Occipital lobe (tissue), 1 donor: ENCODE measurements at regions not wholly inside any gene's neighbourhood (a gene's known extent, or its start where the extent isn't known, plus 50 kb on each side); places are given as distances from the start of the nearest gene placed in this dataset.
"Not testable (repeated sequence)": the region's sequence is repeated elsewhere in the genome, so short reads cannot be mapped to it uniquely, and the experiment has no call there.

Source experiments
- DNase-seq: peaks from one replicate; lab custom pipeline; 2025; lab: John Stamatoyannopoulos, UW

GRCh38 chr5:18420711-18421110 lies 786.5 kb downstream of the TAF11L14 start:
- no peak for DNase-seq

DNA sequence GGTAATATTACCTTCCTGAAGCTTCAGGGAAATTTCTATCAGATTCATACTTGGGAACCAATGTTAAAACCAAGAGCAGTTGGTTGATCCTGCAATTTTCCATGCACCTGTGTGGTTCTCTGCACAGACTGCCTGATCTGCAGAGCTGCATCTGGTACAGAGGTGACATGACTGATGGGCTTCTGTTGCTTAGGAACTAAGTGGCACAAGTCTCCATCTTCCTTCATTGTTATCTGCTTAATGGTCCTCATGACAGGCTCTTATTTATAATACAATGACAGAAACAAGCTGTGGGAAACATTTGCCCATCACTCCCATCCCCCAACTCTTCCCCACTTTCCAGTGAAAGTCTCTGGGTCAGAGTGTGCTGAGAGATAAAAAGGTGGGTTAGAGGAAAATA lies 799.1 kb downstream of the TAF11L14 start:
- no peak for DNase-seq

- DNase-seq: no peak
Measured at GRCh38 chr5:18438126-18438525, 803.9 kb downstream of the TAF11L14 start.

DNA sequence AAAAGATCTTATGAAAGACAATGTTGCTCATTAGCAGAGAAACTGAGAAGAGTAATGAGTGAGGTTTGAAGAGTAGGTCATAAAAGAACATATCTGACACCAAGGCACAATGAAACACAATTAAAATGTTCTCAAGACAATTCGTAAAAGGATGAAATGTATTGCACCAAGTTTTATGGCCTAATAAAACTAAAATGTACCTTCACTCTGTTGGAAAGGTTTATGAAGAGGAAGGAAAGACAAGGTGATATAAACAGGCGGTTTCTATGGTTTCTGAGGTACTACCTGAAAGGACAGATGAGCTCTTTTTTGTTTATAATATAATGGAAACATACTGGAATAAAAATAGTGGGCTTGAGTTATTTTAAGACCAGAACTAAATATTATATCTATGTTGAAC lies 821.3 kb downstream of the TAF11L14 start:
- DNase-seq: no peak

GRCh38 chr5:18457255-18457654 lies 823.0 kb downstream of the TAF11L14 start:
- DNase-seq: no peak

DNA sequence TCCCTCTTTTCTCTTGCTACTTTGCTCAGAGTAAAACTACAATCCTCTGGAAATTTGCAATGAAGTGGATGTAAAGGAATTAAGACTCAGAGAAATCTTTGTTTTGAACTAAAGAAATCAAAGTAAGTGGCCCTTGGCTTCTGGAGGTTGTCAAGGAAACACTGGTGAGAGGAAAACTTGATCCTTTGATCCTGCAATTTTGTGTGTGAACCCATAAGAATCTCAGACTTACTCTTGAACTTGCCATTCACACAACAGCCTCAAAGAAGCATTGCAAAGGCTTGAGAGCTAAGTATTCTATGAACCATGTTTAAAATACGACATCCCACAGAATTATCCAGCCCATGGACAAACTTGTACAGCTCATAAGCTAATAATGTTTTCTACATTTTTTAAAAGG lies 827.5 kb downstream of the TAF11L14 start:
- DNase-seq: no peak

GRCh38 chr5:18465833-18466681 lies 831.8 kb downstream of the TAF11L14 start:
- peak; percentile 37 for DNase-seq

- no peak for DNase-seq
Measured at GRCh38 chr5:18466731-18467130, 832.5 kb downstream of the TAF11L14 start.

GRCh38 chr5:18471791-18472190 lies 837.5 kb downstream of the TAF11L14 start:
- DNase-seq: not testable (repeated sequence)

GRCh38 chr5:18483451-18483850 lies 849.2 kb downstream of the TAF11L14 start:
- no peak for DNase-seq

DNA sequence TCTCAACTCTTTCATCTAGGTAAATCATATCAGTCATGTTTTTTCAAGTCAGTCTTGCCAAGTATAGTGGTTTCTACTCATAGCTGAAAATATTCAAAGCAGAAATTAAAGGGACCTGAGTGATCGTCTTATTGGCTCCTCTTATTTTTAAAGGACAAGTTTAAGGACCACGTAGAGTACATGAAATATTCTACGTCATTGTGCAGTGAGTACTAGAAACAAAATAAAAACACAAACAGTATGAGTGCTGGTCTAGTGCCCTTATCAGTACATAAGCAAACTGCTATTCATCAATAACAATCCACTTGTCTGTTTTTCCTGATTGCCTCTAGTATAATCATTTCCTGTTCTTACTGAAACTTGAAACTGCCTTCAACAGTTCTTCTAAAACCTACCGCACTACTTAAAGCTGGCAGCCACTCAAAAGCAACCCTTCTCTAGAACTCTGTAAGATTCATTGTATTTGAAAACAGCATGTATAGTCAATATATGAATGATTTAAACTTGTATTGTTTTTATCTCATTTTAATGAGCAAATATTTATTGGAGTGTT lies 853.7 kb downstream of the TAF11L14 start:
- no peak for DNase-seq

GRCh38 chr5:18489703-18490102 lies 855.4 kb downstream of the TAF11L14 start:
- no peak for DNase-seq

DNA sequence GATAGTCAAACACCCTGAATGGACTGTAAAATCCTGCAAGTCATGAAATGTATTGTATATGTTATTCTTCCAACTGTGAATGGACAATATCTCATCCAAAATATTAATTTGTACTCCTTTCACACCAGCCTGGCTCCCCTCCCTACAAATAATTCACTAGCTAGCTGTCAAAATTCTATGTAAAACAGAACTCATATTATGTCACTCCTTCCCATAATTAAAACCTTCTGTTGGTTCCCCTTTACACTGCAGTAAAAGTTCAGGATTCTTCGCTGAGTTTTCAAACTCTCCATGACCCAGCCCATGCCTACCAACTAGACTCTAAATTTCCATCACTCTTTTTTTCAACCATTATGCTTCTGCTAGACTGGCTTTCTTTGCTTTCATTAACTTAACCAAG lies 857.1 kb downstream of the TAF11L14 start:
- DNase-seq: no peak

DNA sequence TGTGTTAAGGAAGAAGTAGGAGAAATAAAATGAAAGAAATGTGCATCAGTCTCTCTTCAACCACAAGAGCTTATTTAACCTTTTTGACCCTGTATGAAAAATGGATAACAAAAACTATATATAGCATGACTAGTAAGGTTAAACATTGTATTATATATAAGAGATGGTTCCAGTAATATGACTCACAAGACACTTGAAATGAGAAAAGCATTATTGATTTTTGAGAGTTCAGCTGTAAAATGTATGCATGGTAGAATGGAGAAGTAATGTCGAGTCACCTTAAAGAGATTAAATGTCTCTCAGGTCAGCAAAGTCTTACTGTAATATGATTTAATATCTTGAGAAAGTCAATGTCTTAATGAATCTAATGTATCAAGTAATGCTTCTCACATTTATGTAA lies 860.9 kb downstream of the TAF11L14 start:
- no peak for DNase-seq

- DNase-seq: no peak
Measured at GRCh38 chr5:18496041-18496440, 861.8 kb downstream of the TAF11L14 start.

DNA sequence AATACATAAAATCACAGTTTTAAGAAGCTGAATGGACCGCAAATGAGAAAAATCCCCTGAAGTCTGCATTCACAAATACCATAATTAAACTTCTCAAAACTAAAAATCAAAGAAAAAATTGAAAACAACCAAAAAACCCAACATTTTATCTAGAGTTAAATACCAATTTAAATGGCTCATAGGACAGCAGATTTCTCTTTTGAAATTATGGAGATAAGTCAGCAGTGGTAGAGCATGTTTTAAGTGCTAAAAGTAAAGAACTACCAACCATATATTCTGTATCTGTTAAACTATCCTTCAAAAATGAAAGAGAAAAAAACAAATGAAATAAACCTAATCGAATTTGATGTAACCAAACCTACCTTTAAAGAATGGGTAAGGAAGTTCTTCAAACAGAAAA lies 862.8 kb downstream of the TAF11L14 start:
- no peak for DNase-seq

- DNase-seq: no peak
Measured at GRCh38 chr5:18503797-18504328, 869.6 kb downstream of the TAF11L14 start.

GRCh38 chr5:18507114-18507513 lies 872.9 kb downstream of the TAF11L14 start:
- DNase-seq: no peak

DNA sequence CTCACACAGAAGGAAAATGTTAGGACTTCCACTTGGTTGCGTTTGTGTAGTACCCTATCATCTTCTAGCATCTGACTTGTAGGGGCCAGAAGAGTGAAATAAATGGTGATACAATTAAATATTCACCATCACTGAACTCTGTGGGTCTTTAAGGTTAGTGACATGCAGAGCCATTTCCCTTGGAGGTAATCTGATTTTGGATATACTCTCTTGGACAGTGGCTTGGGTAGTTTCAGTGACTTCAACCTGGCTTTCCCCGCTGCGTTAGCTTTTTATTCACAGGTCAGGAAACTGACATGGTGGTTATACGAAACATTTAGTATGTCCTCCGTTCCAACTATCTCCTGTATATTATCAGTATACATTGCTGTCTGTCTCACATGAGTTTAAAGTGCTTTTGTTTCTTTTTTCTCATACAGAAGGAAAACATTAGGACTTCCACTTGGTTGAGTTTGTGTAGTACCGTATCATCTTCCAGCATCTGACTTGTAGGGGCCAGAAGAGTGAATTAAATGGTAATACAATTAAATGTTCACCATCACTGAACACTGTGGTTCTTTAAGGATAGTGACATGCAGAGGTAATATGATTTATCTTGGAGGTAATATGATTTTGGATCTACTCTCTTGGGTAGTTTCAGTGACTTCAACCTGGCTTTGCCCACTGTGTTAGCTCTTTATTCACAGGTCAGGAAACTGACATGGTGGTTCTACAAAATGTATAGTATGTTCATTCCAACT lies 883.6 kb downstream of the TAF11L14 start:
- no peak for DNase-seq

GRCh38 chr5:18523380-18523779 lies 889.1 kb downstream of the TAF11L14 start:
- no peak for DNase-seq

- DNase-seq: no peak
Measured at GRCh38 chr5:18526792-18527405, 892.6 kb downstream of the TAF11L14 start.

DNA sequence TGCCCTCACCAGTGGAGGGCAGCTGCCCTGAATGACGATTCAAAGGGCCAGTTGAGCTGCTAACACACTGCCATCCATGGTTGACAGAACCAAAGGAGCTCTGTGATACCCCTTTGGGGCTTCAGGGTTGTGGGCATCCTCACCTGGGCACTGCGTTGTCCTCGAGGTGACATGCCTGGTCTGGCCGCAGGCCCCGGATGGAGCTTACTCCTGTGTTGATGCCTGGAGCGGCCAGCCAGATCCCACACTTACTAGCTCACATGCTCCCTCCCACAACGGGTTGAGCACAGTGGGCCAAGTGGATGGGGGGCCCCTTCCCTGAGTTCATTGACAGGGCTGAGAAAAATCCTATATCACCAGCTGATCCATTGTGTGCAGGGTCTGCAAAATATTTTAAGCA lies 898.9 kb downstream of the TAF11L14 start:
- DNase-seq: no peak
